Cardiac septum (tissue), 1 donor: ENCODE measurements at regions not wholly inside any gene's neighbourhood (a gene's known extent, or its start where the extent isn't known, plus 50 kb on each side); places are given as distances from the start of the nearest gene placed in this dataset.
"Not testable (repeated sequence)": the region's sequence is repeated elsewhere in the genome, so short reads cannot be mapped to it uniquely, and the experiment has no call there.

ENCODE experiments used
- DNase-seq: peaks from one replicate; pipeline ENCODE4 v3.0.0-alpha.2; 2020; ENCODE audit warnings: low spot score
- intact Hi-C: fragments of 100-400 bp; cut with DNase I; formaldehyde crosslinking; loops from one replicate; pipeline ENCODE4 v1.14.0; 2022
- donor health status: DM: no; HTN: no; CAD: no.

DNA sequence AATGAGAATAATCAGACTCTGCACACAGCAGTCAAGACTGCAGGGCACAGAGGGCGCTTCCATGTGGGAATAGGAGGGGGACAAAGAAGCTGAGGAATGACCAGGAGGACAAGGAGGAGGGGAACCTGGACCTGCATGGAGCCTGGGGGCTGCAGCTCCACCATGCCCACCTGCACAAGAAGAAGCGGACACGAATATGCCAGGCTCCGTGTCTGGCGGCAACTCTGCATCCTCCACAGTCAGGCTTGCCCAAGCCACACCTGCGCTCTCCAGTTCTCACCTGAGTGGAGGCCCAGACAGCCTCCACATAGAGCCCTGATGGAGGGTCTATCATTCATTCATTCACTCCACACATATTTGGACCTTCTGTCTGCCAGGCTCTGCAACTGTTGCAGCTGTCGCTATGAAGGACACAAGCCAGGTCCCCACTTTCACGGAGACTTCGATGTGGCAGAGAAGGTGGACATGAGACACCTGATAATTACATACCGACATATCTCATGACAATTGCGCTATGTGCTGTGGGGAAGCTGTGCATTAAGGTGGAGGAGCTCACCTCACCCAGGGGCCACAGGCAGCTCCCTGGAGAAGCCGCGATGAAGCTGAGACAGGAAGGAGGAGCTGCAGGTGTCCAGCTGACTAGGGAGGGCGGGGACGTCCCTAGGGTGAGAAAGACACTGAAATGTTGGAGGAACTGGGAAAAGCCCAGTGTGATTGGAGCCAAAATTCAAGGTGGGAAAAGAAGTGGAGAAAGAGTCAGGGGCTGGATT, 159.2 kb downstream of the INHBB start:
- intact Hi-C loops = no loop called here
- no peak for DNase-seq

DNA sequence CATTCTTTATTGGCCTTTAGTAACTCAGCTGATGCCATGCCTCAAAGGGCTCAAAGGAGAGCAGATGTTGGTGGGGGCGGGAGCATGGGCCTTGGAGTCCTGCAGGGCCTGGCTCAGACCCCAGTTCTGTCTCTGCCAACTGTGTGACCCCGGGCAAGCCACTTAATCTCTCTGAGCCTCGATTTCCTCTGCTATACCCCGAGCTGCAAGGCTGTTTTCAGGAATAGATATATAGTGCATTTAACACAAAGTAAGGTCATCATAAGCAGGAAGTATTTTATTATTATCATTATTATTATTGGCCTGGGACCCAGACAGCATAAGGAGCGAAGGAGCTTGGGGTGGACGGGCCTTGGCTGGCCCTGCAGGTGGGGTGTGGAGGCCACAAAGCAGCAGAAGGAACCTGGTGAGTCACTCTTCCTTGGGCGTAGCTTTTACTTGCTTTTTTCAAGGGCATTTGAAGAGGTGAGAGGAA, 162.7 kb downstream of the INHBB start:
- peak; percentile 69 for DNase-seq
- intact Hi-C loops = no loop called here

DNA sequence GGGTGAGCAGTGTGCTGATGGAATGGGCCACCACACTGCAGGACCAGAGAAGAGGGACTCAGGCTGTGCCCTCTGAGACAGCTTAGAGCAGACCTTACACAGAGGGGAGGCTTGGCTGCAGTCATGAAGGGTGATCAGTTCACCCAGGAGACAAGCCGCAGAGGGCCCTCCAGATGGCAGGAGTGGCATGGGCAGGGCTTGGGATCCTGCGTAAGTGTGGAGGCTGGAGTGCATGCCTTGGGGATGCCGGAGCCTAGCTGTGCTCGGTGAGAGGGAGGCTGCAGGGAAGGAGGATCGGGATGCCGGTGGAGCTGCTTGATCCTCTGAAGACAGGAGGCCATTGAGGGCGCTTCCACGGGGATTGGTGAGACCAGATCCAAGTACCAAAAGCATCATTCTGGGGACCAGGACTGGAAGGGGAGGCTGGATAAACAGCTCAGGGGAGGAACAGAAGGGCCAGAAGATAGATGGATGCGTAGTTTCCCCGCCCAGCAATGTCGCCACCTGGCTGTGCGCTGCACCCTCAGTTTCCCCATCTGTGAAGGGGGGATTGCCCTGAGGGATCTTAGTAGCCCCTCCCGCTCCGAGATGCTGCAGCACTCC, 163.4 kb downstream of the INHBB start:
- DNase-seq = peak; percentile 64
- intact Hi-C loops = no loop called here

DNA sequence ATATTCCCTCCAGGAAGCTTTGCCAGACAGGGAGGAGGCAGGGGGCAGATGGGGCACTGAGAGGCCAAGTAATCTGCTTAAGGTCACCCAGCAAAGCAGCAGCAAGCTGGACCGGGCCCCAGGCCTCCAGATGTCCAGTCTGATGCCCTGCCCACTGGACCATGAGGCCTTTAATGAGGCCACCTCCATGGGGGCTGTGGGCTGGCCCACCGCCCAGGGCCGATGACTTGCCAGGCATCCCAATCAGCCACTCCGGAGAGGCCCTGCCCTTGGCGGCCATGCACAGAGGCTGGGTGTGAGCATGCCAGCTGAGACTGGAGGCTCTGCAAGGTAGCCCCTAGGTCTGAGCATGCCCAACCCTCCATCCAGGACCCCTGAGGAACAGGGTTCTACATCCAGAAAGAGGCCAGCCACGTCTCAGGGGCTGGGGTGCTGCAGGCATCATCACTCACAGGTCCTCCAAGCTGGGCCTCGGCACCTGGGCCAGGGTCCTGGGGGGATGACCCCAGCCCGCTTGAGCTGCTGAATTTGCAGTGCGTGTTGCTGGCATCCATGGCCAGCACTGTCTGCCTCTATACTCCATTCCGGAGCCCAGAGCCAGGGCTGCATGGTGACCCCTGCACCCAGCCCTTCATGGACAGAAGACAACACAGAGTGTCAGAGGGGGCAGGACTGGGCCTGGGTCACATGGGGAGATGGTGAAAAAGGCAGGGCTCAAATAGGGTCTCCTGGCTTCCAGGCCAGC, 164.2 kb downstream of the INHBB start:
- DNase-seq = peak; percentile 69
- intact Hi-C loops = loop anchor here (5.0 kb wide), 1 partner anchor 167 kb away; no protein-coding TSS in a partner anchor

DNA sequence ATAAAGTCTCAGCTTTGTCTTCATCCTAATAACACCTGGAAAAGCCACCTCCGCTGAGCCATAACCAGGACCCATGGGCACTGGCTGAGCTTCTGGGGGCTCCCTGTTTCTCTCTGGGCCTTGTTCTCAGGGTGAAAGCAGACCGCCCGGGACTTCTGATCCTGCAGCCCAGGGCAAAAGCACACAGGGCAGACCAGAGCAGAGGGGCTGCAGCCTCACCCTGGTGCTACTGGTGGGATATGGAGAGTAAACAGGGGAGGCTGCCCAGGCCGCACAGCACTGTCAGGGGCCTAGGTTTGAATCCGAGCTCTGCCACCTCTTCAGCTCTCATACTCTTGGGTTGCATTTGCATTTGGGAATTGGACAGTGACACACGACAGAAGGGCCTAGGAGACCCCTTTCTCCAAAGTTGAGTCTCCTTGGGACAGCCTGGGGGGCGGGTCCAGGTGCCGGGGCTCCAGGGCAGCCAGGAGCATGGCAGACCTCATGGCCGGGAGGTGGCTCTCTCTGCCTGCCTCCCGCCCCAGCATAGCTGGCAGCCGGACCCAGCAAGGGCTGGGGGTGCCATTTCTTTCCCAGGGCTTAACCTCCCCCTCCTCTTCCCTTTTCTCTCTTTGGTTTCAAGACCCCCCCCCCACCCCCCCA, 164.9 kb downstream of the INHBB start:
- peak; percentile 73 for DNase-seq
- intact Hi-C loops = loop anchor here (5.0 kb wide), 1 partner anchor 166 kb away; no protein-coding TSS in a partner anchor

DNA sequence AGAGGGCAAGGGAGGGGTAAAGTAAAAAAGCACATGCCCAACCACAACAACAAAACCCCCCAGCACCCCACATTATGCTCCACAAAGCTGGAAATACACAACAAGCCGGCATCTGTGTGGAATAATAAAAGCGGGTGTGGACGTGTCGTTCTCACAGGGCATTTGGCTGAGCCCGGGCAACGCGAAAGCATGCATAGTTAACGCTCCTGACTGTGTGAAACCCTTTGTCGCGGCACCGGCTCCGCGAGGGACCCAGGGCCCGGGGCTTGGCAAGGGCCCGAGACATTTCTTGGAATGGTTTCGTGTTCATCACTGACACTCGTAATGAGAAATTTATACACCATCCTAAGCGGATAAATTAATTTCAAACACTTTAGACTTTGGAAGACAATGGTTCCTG, 165.6 kb downstream of the INHBB start:
- peak; percentile 15 for DNase-seq
- intact Hi-C loops = loop anchor here (5.0 kb wide), 1 partner anchor 166 kb away; no protein-coding TSS in a partner anchor

DNA sequence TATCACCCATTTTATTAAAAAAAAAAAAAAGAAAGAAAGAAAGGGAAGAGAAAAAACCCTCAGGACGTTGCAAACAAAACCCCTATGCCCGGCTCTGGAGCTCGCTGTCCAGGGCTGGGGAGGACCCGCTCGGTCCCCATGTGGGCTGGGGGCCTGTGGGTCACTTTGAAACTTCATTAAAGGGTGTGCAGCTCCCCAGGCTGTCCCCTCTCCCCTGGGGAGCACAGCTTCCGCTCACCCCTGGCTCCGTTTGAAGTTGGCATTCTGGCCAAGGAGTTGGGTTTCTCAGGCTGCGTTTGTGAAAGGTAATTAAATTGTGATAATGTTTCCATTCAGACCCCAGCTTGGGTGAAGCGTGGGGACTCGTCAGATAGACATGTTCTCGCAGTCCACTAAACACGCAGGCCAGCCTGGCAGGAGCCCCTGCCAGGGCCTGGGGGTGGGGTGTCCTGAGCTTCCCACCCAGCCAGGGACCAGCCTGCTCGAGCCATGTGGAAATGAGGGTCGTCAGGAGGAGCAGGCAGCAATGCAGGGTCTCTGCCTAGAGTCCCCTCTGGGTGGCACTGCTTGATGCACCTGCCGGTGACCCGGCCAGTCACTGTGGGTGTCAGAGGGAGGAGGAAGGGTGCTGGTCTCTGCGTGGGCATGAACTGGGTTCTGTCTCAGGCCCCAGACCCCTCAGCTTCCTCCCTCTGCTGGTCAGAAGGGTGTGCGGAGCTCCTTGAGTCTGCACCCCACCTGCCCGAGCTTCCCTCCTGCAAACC, 166.2 kb downstream of the INHBB start:
- DNase-seq = peak; percentile 68
- intact Hi-C loops = loop anchor here (5.0 kb wide), 1 partner anchor 165 kb away; no protein-coding TSS in a partner anchor

DNA sequence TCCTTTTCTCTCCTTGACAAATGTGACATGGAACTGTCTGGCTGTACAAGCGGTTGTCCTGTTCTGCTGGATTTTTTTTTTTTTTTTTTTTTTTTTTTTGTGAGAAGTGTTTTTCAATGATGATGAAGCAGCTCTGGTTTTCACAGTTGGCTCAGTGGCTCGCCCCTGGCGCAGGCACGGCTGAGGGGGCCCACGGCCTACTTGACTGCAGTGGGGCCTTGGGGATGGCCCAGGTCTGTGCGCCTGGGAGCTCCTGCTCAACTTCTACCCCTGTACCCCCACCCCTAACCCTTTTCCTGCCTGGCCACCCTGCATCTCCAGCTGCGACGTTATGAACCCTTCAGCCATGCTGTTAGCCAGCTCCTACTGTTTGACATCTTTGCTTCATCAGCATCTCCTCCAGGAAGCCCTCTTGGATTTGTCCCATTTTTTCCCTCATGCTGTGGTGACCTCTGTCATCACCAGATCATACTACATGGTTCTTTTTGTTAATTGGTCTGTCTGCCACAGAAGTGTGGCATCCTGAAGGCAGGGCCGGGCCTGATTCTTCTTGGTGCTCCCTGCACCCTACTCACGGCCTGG, 167.9 kb downstream of the INHBB start:
- DNase-seq = peak; percentile 46
- intact Hi-C loops = loop anchor here (5.0 kb wide), 1 partner anchor 163 kb away; no protein-coding TSS in a partner anchor

DNA sequence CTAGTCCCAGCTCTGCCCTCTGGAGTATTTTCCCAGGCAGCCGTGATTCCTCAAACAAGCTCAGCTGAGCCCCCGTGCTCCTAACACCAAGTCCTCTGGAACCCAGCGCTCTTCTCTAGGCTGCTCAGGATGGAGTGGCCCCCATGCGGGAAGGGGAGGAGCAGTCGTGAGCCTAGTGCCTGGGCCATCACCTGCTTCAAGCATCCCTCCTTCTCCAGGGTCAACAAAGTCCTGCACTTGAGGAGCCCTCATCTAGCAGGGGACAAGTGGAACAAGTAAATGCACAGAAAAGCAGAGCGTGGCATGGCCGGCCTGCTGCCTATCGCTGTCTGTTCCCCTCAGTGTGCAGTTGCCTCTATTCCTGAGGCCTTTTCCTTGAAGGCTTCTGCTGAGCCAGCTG, 168.6 kb downstream of the INHBB start:
- DNase-seq = peak; percentile 66
- intact Hi-C loops = loop anchor here (5.0 kb wide), 1 partner anchor 163 kb away; no protein-coding TSS in a partner anchor

DNA sequence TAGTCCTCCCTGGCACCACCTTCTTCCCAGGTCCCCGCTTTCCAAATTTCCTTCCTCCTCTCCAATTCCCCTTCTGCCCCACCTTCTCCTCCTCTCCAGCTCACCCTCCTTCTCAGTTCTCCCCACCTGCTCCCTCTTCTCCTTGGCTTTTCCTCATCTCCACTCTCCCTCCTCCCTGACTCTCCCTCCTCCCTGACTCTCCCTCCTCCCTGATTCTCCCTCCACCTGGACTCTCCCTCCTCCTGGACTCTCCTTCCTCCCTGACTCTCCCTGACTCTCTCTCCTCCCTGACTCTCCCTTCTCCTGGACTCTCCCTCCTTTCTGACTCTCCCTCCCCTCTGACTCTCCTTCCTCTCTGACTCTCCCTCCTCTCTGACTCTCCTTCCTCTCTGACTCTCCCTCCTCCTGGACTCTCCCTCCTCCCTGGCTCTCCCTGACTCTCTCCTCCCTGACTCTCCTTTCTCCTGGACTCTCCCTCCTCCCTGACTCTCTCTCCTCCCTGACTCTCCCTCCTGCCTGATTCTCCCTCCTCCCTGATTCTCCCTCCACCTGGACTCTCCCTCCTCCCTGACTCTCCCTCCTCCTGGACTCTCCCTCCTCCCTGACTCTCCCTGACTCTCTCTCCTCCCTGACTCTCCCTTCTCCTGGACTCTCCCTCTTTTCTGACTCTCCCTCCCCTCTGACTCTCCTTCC, 169.3 kb downstream of the INHBB start:
- intact Hi-C loops = not testable (repeated sequence)

DNA sequence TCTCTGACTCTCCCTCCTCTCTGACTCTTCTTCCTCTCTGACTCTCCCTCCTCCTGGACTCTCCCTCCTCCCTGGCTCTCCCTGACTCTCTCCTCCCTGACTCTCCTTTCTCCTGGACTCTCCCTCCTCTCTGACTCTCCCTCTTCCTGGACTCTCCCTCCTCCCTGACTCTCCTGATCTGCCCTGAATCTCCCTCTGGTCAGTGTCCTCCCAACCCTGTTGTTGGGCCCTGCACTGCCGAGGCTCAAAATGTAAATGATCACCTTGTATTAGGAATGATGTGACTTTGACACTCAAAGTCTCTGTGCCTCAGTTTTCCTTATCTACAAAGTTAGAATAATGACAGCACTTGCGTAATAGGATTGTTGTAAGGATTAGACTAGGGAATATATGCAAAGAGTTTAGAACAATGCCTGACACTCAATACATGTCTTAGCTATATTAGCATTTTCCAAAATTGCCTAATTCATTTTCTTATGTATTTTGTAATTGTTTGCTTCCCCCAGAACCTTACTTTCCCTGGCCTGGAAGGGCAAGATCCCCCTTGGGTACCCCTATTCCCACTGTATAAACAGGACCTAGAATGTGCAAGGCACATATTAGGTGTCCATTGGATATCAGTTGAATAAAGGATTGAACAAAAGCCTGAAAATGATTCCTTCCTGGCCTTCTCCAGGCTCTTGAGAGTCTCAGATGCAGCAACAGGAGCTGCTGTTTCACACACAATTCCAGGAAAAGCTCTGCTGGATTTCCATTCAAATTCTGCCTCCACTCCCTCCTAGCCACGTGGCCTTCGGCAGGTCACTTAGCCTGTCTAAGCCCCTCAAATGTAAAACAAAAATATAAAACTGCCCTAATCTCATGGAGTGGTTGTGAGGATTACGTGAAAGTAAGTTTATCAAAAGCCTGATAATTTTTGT, 170.1 kb downstream of the INHBB start:
- DNase-seq = peak; percentile 63
- intact Hi-C loops = no loop called here

More for the DNA sequence above, 169.3 kb downstream of the INHBB start:
- DNase-seq = peak; percentile 15

DNA sequence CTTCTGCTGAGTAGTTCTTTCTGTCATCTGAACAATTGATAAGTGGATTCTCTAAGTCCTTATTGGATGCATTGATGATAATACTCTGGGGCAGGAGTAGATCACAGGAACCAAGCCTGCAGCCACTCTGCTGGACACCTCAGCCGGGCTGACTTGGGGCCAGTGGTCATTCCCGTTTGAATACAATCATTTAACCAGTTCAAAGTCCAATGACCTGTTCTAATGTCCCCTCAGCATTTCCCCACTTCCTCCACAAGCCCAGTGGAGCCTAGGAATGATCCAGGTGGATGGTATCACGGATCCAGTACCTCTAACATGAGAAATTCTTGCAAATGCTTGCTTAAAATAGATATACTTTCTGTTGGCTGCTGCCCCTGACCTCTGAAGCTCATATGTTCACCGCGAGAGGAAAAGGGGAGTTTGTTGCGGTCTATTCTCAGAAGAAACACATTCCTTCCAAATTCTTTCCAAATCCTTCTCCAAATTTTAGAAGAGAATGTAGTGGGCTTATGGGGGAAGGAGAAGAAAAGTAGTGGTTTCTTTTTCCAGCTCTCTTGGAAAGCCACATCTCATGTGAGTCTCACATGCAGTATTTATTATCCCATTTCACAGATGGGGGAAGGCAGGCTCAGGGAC, 170.9 kb downstream of the INHBB start:
- intact Hi-C loops = no loop called here
- peak; percentile 56 for DNase-seq

DNA sequence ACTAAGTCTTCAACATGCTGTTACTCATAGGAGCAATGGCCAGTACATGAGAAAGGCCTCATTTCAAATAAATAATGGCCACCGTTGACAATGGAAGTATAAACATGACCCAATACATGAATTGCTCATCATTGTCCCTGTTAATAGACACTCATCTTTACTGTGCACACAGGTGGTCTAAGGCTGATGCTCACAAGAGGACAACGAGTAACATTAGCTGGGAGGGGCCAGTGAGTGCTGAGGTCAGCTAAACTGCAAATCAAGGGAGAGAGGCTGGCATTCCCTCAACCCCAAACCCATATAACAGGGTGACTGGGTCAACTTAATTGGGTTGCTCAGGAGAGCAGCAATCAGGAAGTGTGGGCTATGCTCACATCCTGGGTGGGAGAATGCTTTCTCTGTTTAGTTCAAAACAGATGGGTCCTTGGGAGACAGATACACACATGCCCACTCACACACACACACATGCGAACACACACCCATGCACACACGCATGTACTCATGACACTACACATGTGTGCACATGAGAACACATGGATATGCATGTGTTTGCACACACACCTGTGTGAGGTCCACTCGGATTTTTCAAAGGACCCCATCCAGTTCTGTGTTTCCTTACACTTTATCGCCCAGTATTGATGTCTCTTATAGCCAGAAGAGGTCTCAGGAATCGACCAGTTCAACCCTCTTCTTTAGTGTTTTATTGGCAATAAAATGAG, 172.0 kb downstream of the INHBB start:
- DNase-seq = no peak
- intact Hi-C loops = no loop called here

DNA sequence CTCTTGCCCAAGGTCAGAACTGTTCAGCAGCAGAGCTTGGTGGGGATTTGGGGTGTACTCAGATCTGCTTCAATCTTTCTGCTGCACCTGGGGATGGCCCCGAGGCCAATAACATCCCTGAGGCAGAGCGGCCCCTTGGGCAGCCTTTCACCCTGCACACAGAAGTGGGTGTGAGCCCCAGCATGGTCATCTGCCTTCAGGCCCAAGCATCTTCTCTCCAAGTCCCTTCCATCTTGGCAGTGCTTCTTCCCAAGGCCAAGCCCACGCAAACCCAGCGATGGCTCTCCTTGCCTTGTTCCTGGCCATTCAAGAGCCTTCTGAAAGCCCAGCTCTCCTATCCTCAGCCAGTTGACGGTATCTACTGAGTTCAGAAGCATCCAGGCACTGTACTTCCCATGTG, 172.9 kb downstream of the INHBB start:
- DNase-seq = no peak
- intact Hi-C loops = no loop called here

DNA sequence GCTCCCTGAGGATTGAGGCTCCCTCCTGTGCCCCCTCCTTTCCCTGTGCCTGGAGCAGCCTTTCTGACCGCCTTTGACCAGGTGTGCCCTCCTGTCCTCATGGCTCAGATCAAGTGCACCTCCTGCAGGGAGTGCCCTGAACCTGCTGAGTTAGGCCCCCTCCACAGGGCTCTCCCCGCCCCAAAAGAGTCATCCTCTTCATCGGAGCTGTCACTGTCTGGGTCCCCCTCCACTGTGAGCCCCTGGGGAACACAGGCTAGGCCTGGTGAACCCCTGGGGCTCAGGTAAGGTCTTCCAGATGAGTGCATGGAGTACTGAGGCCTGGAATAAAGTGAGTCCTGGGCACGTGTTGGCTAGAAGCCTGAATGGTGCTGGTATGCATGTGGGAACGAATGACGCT, 173.5 kb downstream of the INHBB start:
- DNase-seq = no peak
- intact Hi-C loops = no loop called here

DNA sequence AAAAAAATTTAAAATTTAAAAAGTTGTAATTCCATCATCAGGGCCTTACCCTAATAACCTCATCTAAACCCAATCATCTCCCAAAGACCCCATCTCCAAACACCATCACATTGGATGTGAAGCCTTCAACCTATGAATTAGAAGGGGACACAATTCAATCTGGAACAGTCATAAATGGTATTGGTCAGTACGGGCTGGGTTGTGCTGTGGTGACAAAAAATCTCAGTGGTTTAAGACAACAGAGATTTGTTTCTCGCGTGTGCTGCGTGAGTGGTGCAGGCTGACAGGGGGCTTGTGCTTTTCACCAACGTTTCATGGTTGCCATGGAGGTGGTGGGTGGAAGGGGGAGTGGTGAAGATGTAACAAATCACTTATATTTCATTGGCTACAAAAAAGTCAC, 174.5 kb downstream of the INHBB start:
- intact Hi-C loops = no loop called here
- DNase-seq = no peak
